ENCODE measurements at regions not wholly inside any gene's neighbourhood (a gene's known extent, or its start where the extent isn't known, plus 50 kb on each side); places are given as distances from the start of the nearest gene placed in this dataset.
"Not testable (repeated sequence)": the region's sequence is repeated elsewhere in the genome, so short reads cannot be mapped to it uniquely, and the experiment has no call there.

DNA sequence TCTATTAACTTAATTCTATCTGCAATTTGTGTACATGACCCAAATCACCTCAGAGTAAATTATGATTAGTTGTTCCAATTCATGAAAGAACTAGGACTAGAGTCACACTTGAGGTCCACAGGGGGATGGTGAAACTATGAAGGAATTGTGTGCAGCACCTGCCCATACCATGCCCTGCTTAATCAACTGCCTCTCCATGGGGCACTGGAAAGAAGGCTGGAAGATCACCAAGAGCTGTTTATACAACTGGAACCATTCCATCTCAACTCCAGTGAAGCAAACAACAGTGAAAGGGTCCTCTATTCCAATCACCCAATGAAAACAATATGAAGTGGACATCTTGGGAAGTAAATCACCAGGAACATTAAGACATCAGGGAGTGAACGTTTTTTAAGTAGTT, 98.7 kb upstream of the SEMA3D start:
- no peak for DNase-seq

DNA sequence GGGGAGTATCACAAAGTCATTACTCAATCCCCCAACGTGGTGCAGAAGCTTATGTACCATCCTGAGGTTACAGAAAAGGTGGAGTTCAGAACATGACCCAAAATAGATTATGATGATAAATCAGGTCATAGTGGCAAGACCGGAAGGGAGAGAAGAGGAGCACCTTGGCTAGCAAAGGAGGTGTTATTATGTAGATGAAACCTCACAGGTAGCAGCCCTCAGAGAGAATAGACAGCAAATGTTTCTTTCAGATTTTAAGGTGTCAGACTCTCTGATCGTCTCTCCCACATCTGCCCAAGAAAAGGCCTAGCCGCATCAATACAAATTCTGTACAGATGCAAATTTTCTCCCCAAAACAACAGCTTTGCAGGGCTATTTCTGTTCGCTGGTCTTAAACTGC, 88.3 kb upstream of the SEMA3D start:
- DNase-seq = no peak

DNA sequence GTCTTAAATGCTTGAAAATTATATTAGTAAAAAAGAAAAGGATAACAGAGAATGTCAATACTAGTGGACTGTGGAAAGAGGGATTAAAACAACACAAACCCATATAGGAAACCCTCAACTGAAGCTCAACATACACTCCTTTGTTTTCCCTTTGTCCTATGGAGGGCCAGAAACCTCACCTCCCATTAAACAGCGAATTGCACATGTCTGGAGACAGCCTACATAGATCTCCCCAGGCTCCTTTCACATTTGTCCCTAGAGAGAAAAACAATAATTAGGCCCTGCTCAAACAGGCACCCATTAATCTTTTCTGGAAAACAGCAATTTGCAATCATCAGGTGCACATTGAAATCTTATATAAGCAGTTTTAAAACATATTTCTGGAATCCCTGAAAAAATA, 87.6 kb upstream of the SEMA3D start:
- no peak for DNase-seq

DNA sequence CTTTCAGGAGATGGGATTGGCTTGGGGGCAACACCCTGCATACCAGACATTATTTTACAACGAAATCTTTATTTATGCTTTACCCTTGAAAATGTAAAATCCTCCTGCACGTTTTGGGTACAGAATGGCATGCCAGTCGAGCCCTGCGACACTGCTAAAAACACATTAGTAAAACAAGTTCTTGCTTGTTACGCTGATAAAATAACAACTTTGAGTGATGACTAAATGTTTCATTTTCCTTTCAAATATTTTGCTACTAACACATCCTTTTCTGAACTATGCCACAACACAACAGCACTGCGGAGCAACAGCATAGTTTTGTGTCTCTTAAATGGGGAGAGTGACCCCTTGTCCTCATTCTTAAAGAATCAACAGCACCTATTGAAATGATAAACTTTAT, 76.0 kb upstream of the SEMA3D start:
- DNase-seq = no peak

DNA sequence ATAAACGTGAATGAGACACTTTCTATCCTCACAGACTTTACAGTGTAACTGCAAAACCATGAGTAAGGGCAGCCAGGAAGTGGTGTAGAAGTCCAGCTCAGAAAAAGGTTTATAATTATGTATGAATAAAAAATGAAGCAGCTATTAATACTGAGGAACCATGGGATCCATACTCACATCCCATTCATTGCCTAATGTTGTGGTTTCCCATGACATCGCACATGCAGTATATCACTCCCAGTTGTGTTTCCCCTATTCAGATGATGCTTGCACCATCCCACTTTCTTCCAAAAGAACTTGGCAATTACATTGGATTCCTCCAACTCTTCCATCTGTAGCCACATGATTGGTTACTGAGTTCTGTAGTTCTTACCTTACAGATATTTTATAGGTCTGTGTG, 74.5 kb upstream of the SEMA3D start:
- no peak for DNase-seq

DNA sequence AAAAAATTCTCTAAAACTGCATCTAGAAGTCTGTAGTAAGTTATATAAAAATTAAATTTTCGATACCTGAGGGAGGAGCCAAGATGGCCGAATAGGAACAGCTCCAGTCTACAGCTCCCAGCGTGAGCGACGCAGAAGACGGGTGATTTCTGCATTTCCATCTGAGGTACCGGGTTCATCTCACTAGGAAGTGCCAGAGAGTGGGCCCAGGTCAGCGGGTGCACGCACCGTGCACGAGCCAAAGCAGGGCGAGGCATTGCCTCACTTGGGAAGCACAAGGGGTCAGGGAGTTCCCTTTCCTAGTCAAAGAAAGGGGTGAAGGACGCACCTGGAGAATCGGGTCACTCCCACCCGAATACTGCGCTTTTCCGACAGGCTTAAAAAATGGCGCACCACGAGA, 62.9 kb upstream of the SEMA3D start:
- DNase-seq = not testable (repeated sequence)

DNA sequence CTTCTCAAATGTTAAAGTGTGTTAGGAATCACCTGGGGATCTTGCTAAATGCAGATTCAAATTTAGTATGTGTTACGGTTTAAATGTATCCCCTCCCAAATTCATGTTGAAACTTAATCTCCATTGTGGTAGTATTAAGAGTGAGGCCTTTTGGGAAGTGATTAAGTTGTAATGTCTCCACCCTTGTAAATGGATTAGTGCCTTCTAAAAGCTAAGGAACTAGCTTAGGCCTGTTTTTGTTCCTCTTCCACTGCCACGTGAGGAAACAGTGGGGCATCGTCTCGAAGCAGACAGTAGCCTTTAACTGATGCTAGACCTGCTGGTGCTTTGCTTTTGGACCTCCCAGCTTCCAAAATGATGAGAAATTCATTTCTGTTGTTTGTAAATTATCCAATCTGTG, 52.3 kb upstream of the SEMA3D start:
- no peak for DNase-seq

DNA sequence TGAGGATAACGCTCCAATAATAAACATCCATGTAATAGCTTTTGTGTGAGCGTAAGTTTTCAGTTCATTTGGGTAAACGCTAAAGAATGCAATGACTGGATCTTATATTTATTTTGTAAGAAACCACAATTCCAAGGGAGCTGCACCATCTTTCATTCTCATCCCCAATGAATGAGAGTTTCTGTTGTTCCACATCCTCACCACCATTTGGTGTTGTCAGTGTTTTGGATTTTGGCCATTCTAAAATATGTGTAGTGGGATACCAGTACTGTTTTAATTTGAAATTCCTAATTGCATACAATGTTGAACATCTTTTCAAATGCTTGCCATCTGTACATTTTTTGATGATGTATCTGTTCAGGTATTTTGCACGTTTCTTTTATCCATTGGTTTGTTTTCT, 50.9 kb upstream of the SEMA3D start:
- no peak for DNase-seq

Measured in NCI-H510A treated with DMSO at 0.1 percent for 48 hours (cell line).